Anterior cingulate cortex (tissue), 58 donors: ENCODE measurements at regions not wholly inside any gene's neighbourhood (a gene's known extent, or its start where the extent isn't known, plus 50 kb on each side); places are given as distances from the start of the nearest gene placed in this dataset.

Experiments used
- DNase-seq, 58 donors: peaks; one replicate each; lab custom pipeline; 2025; lab: John Stamatoyannopoulos, UW

GRCh38 chr2:234669621-234670020 is 172.7 kb upstream of the ARL4C start:
- no peak for DNase-seq

GRCh38 chr2:234669001-234669400 is 172.1 kb upstream of the ARL4C start:
- no peak for DNase-seq

- no peak for DNase-seq
Measured at GRCh38 chr2:234666911-234667310, 170.0 kb upstream of the ARL4C start.

GRCh38 chr2:234665304-234665703 is 168.4 kb upstream of the ARL4C start:
- no peak for DNase-seq

GRCh38 chr2:234661849-234662248 is 165.0 kb upstream of the ARL4C start:
- DNase-seq = no peak

- no peak for DNase-seq
Measured at GRCh38 chr2:234661175-234661574, 164.3 kb upstream of the ARL4C start.

- DNase-seq = no peak
Measured at GRCh38 chr2:234655706-234656105, 158.8 kb upstream of the ARL4C start.

- no peak for DNase-seq
Measured at GRCh38 chr2:234650911-234651310, 154.0 kb upstream of the ARL4C start.

- DNase-seq = no peak
Measured at GRCh38 chr2:234649951-234650350, 153.1 kb upstream of the ARL4C start.

- DNase-seq = no peak
Measured at GRCh38 chr2:234643407-234643806, 146.5 kb upstream of the ARL4C start.

- DNase-seq = no peak
Measured at GRCh38 chr2:234641086-234641485, 144.2 kb upstream of the ARL4C start.

GRCh38 chr2:234640657-234641056 is 143.8 kb upstream of the ARL4C start:
- no peak for DNase-seq

- DNase-seq = no peak
Measured at GRCh38 chr2:234638966-234639365, 142.1 kb upstream of the ARL4C start.

GRCh38 chr2:234635284-234635683 is 138.4 kb upstream of the ARL4C start:
- DNase-seq = no peak

GRCh38 chr2:234633581-234634230 is 136.8 kb upstream of the ARL4C start:
- no peak for DNase-seq

- DNase-seq = no peak
Measured at GRCh38 chr2:234632527-234633391, 135.9 kb upstream of the ARL4C start.

GRCh38 chr2:234631646-234632514 is 135.0 kb upstream of the ARL4C start:
- DNase-seq = no peak

- no peak for DNase-seq
Measured at GRCh38 chr2:234630801-234631261, 133.9 kb upstream of the ARL4C start.

- DNase-seq = no peak
Measured at GRCh38 chr2:234629596-234629995, 132.7 kb upstream of the ARL4C start.

GRCh38 chr2:234628953-234629352 is 132.1 kb upstream of the ARL4C start:
- no peak for DNase-seq

- no peak for DNase-seq
Measured at GRCh38 chr2:234627308-234627707, 130.4 kb upstream of the ARL4C start.
